ENCODE measurements at regions not wholly inside any gene's neighbourhood (a gene's known extent, or its start where the extent isn't known, plus 50 kb on each side); places are given as distances from the start of the nearest gene placed in this dataset.
"Not testable (repeated sequence)": the region's sequence is repeated elsewhere in the genome, so short reads cannot be mapped to it uniquely, and the experiment has no call there.

- H3K4me3 ChIP-seq, result no peak overlapping the region
- no peaks in the 10 kb centered on the region for H3K27me3 ChIP-seq
- H3K4me1 ChIP-seq, result no peaks in the 10 kb centered on the region
- intact Hi-C loops (cut with DNase I), result no loop called here
- no peak for DNase-seq
- H3K27ac ChIP-seq, result no peak overlapping the region
- WGBS, 2 donors, result 88 to 91% methylated on average over 7 of the region's 7 CpGs
- H3K9me3 ChIP-seq, result no peaks in the 10 kb centered on the region
- H3K36me3 ChIP-seq, result no peaks in the 10 kb centered on the region
- TF ChIP-seq CTCF (IDR thresholded peaks at IDR 0.05), result no peak
- TF ChIP-seq POLR2AphosphoS5 (IDR thresholded peaks at IDR 0.05), result no peak
- TF ChIP-seq POLR2A (IDR thresholded peaks at IDR 0.05), result no peak
- TF ChIP-seq EP300 (IDR thresholded peaks at IDR 0.05), result no peak
Measured at GRCh38 chr2:48199070-48199469, 115.4 kb upstream of the FOXN2 start.

GRCh38 chr2:48200620-48201293 is 113.7 kb upstream of the FOXN2 start:
- no peak overlapping the region for H3K27ac ChIP-seq
- H3K4me1 ChIP-seq, result no peaks in the 10 kb centered on the region
- intact Hi-C loops (cut with DNase I), result no loop called here
- no peak for TF ChIP-seq POLR2AphosphoS5 (IDR thresholded peaks at IDR 0.05)
- TF ChIP-seq EP300 (IDR thresholded peaks at IDR 0.05), result no peak
- no peak for TF ChIP-seq POLR2A (IDR thresholded peaks at IDR 0.05)
- TF ChIP-seq CTCF (IDR thresholded peaks at IDR 0.05), result no peak
- no peaks in the 10 kb centered on the region for H3K27me3 ChIP-seq
- no peak for DNase-seq
- H3K36me3 ChIP-seq, result no peaks in the 10 kb centered on the region
- H3K4me3 ChIP-seq, result no peak overlapping the region
- WGBS, 2 donors, result 89 to 93% methylated on average over 4 of the region's 4 CpGs
- H3K9me3 ChIP-seq, result no peaks in the 10 kb centered on the region

- H3K36me3 ChIP-seq; H3K9me3 ChIP-seq; intact Hi-C loops (cut with DNase I); H3K27me3 ChIP-seq; H3K27ac ChIP-seq; DNase-seq; H3K4me1 ChIP-seq; H3K4me3 ChIP-seq: not testable (repeated sequence)
- 93% methylated on average over 2 of the region's 2 CpGs for WGBS, 2 donors
Measured at GRCh38 chr2:48201435-48201834, 113.0 kb upstream of the FOXN2 start.

- Histone ChIP-seq H3K27me3 (no peaks in the 10 kb centered on the region), H3K36me3 (no peaks in the 10 kb centered on the region), H3K9me3 (no peaks in the 10 kb centered on the region), H3K4me1 (no peaks in the 10 kb centered on the region), H3K4me3 (no peak overlapping the region), H3K27ac (no peak overlapping the region)
- no peak for TF ChIP-seq CTCF (IDR thresholded peaks at IDR 0.05)
- TF ChIP-seq EP300 (IDR thresholded peaks at IDR 0.05), result no peak
- no peak for TF ChIP-seq POLR2A (IDR thresholded peaks at IDR 0.05)
- no peak for TF ChIP-seq POLR2AphosphoS5 (IDR thresholded peaks at IDR 0.05)
- 96 to 97% methylated on average over 5 of the region's 5 CpGs for WGBS, 2 donors
- DNase-seq, result no peak
- intact Hi-C loops (cut with DNase I), result no loop called here
Measured at GRCh38 chr2:48202863-48203642, 111.4 kb upstream of the FOXN2 start.

- no peak for DNase-seq
- no peak overlapping the region for H3K4me3 ChIP-seq
- H3K36me3 ChIP-seq, result no peaks in the 10 kb centered on the region
- no peaks in the 10 kb centered on the region for H3K27me3 ChIP-seq
- intact Hi-C loops (cut with DNase I), result no loop called here
- no peaks in the 10 kb centered on the region for H3K9me3 ChIP-seq
- H3K27ac ChIP-seq, result no peak overlapping the region
- H3K4me1 ChIP-seq, result no peaks in the 10 kb centered on the region
- TF ChIP-seq POLR2A (IDR thresholded peaks at IDR 0.05), result no peak
- no peak for TF ChIP-seq EP300 (IDR thresholded peaks at IDR 0.05)
- TF ChIP-seq CTCF (IDR thresholded peaks at IDR 0.05), result no peak
Measured at GRCh38 chr2:48203668-48204067, 110.8 kb upstream of the FOXN2 start.

Data from sigmoid colon (tissue), 6 donors.